Epidermal melanocyte (primary cell): ENCODE measurements at regions not wholly inside any gene's neighbourhood (a gene's known extent, or its start where the extent isn't known, plus 50 kb on each side); places are given as distances from the start of the nearest gene placed in this dataset.

Source experiments
- DNase-seq: peaks from one replicate; pipeline ENCODE4 v3.0.0; 2011; ENCODE audit warnings: low spot score; ENCODE audit not compliant: insufficient read length

DNA sequence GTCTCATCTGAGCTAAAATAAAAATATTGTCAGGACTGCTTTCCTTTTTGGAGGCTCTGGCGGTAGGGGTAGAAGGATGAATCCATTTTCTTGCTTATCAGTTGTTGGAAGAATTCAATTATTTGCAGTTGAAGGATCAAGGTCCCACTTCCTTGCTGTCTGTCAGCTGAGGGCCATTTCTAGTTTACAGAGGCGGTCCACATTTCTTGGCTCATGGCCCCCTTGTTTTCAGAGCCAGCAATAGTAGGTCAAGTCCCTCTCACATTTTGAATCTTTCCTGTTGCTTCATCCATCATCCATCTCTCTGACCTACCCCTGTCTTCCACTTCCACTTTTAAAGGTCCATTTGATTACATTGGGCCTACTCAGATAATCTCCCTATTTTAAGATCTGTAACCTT is 1099.3 kb upstream of the DIAPH2 start:
- no peak for DNase-seq

DNA sequence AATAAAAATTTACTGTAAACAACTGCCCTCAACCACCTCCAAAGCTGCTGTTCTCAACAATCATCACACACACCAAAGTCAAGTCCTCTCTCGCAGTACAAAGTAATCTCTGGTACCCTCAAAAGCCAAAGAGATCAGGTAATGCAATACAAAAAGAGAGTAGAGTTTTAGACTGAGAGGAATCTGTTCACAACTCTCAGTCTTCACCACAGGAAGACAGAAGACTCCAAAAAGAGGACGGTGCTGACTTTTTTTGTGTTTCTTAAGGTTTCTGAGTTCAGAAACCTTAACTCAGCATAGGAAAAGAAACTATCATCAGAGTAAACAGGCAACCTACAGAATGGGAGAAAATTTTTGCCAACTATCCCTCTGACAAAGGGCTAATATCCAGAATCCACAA is 1072.3 kb upstream of the DIAPH2 start:
- no peak for DNase-seq

DNA sequence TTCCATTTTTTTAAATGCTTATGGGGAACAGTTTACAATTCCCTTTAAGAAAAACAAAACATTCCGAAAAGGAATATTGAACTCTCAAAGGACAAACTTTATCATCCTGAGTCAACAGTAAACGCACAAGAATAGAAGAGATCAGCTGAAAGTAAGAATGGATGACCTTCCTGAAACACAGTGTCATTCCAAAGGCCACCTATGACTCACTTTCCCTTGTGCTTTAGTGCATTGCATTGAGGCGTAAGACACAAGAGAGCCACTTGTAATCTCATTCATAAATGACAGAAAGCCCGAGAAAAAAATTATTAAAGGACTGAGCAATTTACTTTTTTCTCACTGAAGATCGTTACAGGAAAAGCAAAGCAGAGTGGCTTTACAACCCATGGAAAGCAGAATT is 1062.4 kb upstream of the DIAPH2 start:
- DNase-seq = no peak

DNA sequence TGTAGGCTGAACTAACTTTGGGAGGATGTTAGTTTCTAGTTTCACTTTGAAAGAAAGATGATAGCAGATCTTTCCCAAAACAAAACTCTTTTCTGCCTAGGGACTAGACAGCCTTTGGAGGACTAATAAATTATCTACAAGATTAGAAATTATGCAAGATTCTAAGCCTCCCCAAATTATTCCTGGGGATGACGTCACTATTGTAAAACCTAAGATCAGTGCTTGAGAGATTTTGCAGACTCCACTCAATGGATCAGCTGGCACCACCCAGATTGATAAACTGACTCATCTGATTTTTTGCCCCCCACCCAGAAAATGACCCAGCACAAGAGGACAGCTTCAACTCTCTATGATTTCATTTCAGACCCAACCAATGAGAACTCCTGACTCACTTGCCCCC is 1057.9 kb upstream of the DIAPH2 start:
- DNase-seq = no peak

DNA sequence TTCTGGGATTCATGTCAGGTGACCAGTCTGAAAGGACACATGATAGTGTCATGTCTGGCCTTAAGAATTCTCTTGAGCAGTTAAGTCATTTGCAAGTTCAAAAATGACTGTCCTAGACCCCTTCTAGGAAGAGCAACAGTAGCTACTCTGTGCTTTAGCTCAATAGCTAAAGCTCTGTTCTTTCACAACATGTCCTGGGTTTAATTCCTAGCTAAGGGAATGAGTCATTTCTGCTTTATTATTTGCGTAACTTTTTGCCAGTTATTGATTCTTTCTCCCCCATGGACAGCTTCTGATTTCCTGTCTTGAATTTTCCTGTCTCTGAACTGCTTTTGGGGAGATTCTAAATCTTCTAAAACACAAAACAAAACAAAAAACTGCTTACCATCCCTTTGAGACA is 1055.8 kb upstream of the DIAPH2 start:
- no peak for DNase-seq

DNA sequence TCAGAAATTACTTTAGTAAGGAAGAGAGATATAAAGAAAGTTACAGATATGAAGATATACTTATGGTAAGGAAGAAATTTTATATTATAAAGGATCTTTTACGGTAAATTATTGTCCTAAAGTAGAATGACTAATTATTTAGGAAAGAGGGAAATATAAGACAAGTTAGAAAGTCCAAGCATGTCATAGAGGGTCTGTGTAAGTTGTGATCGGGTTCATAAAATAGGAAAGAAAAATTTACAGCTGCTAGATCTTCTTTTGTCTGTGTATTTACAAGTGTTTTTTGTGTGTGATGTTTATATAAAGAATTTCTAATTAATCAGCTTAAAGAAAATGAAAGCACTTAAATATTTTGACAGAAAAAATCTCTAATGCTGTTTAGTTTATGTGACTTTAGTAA is 1054.9 kb upstream of the DIAPH2 start:
- DNase-seq = no peak

DNA sequence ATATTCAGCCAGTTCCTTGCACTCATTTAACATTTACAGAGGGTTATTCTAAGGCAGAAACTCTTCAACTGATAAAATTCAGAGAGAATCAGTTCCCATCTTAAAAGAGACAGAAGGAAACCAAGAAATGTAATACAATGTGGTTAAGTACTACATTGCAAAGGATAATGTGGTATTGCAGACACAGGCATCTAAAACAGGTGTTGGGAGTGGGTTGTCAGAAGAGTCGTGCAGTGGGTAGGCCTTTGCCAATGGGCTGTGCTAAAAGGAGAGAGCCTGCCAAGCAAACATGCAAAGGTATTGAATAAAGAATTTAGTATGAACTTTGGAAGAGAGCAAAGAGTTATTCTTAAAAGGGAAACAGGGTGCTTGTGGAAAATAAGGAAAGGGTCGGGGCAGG is 1044.4 kb upstream of the DIAPH2 start:
- DNase-seq = no peak

DNA sequence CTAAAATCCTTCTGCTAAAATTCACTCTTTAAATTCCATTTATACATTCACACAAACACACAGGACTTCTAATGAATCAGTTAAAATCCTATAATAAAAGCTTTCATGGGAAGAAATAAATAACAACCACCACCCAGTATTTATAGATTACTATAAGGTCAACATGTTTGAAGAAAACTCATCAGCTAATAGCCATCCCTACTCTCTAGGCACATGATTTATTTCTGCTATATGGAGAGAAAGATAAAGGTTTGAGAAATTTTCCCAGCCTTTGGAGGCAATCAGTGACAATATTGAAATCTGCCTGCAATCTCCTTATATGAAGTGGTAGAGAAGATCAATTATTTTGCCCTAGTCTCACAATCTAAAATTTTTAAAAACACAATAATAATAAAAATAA is 1038.9 kb upstream of the DIAPH2 start:
- DNase-seq = no peak

DNA sequence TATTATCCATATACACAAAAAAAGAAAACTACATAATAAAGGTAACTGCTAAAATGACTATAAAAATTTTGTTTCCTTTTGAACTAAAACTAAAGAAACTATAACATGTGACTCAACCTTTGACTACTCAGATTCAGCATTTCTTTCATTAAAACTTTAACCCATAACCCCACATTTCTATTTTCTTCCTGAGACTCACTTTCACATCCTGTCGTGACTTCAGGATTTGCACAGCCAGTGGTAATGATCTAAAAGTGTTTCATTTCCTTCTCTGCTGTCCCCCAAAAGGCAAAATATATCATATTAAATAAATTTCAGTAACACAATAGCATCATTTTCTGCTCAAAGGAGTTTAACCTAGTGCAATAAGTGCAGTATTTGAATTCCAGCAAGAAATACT is 1022.4 kb upstream of the DIAPH2 start:
- DNase-seq = no peak

DNA sequence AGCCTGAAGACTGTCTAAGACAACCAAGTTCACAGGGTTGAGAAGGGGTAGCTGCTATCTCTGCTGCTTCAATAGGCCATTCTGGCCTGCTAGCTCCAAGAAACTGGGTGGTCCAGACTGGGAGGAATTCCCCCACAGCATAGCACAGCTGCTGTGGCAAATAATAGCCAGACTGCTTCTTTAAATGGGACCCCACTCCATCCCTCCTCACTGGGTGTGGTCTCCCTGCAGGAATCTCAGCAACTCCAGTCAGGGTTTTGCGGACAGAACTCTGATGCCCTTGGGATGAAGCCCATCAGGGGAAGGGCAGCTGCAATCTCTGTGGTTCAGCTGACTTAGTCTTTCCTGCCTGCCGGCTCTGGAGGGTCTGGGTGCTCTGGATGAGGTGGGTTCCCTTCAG is 1018.6 kb upstream of the DIAPH2 start:
- no peak for DNase-seq

DNA sequence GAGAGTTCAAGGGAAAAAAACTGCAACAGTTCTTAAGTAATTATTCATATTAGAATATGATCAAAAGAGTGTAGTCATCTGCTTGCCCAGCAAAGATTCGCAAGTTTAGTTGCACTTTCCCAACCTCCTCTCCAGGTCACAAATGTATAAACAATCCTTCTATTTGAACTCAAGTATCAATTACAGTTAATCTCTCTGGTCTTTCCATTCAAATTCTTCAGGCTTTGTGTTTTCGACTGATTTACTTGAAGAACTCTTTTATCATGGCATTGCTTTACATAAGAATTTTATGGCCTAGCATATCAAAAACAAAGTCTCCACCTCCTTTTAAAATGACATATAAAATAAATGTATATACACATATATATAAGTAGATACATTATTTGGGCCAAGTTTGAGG is 1009.6 kb upstream of the DIAPH2 start:
- DNase-seq = no peak

DNA sequence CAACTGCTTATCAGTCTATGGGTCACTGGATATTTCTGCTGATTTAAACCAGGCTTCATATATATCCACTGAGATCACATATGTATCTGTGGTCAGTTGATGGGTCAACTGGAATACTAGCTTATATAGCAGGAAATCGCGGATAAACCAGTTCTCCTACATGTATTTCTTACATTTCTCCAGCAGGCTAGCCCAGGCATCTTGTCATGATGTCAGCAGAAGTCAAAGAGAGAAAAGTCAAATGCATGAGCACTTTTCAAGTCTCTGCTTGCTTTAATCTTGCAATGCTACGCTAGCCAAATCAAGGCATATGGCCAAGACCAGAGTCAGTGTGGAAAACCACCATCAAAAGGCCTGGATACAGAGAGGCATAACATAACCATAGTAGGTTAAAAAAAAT is 1008.8 kb upstream of the DIAPH2 start:
- DNase-seq = no peak

DNA sequence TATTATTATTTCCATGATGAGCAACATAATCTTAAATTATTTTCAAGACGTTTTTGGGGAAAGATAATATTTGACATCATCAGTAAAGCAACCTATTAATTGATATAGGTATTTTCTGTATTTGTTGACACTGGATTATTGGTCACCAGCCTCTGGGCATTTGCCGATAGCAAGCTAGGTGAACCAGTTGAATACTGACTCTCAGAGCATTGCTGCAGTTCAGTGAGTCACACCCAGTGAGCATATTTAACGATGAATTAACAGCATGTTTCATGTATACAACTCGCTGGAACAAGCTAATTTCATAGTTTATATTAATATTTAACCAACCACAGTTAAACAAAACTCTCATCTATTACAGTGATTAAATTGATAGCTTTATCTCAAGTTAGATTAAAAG is 1006.0 kb upstream of the DIAPH2 start:
- no peak for DNase-seq

DNA sequence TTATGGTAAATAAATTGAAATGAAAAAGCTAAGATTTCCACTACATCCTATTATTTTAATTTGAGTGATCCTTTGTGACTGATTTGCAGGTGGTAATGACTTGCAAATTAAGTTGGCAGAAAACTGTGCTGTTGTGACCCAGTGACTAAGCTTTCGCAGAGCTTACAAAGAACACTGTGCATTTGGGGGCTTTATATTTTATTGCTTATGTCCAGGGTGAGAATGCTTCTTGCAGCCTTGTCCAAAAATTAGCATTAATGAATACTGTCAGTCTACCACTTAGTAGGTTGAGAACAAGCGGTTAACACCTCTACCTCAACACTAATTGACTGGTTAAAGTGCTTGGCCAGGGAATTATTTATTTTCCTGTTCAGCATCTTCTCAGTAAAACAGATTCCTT is 991.3 kb upstream of the DIAPH2 start:
- DNase-seq = no peak

DNA sequence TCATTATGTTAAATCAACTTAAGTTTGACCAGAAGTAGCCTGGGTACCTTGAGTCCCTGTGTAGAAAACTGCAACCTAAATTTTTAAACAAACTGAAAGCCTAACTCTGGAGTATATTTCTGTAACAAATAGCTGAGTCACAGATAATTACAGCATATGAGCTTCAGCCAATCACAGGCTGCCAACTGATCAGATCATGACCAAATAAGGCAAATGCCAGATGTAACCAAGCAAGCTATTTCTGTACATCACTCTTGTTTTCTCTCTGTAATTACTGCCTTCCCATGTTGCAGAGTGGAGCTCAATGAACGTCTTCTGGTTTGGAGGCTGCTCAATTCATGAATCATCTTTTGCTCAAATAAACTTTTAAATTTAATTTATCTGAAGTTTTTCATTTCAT is 980.9 kb upstream of the DIAPH2 start:
- DNase-seq = no peak

DNA sequence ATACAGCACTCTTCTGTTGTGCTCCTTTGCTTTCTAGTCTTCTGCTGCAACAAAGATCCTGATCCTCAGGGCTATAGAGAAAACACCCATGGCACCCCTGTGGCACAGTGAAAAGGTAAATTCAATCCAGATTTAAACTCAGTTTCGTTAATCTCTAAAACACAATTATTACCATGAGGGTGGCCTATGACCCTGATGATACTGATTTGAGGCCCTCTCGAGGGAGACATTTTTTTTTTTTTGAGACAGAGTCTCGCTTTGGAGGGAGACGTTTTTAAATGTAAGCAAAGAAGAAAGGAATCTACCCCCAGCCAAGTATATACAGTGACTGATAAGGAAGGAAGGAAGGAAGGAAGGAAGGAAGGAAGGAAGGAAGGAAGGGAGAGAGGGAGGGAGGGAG is 967.8 kb upstream of the DIAPH2 start:
- no peak for DNase-seq

DNA sequence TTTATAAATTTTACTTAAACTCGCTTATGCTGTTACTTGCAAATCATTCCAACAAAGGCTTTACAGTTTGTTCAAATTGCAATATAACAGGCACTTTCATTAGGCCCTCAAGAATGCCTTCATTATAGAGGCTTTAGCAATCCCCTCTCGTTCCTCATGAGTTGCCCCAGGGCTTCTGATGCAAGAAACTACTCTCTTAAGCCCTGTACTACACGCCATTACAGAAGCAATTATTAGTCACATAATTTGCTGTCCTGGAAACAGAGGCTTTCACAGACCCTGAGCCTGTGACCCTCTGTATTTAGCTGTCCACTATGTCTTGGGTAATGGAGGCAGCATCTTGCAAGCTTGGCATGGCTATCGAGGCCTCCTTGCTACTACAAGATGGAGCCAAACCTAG is 965.9 kb upstream of the DIAPH2 start:
- peak; percentile 17 for DNase-seq

DNA sequence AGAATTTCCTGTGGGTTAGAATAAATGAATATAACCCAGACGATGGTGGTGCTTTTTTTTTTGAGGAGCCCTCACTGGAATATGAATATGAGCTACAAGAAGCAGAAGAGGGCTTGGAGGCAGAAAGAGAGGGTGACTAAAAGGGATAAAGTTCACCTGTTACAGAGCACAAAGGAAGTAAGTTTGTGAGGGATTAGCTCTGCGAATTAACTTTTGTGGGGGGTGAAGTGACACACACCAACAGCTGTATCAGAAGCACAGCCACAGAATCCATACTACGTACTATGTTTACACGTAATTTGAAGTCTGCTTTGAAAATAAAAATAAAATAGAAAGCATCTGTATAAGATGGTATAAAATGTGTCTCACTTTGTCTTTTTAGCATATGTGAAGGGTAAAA is 963.6 kb upstream of the DIAPH2 start:
- no peak for DNase-seq

DNA sequence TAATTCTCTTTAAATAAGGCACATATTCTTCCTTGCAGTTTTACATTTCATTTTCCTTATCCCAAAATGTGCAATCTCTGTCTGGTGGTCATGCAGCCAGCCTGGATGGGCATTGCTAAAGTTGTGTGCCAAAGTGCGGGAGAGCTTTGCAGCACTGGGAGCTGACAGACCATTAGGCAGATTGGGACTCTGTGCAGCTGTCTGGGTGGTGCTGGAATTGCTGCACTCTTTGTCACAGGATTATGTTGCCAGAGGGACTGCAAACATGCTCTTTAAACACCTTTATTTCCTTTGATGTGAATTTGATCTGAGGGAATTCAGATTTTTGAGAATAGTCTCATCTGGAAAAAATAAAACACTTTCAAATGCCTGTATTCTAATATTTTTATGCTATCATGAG is 956.2 kb upstream of the DIAPH2 start:
- DNase-seq = no peak

DNA sequence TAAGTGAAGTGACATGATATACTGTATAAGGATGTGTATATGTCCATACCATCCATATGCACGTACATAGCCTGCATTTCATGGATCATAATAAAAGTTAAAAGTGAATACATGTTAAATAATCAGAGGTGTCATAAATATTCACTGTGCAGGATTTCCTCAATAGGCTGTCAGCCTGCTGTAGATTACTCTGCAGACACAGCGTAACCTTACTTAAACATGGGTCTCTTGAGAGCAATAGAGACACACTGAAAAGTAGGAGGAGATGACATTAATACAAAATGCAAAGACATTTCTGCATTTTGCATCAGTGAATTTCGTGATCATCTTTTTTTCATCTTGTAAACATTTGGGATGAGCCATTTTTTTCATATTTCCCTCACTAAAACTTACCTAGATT is 955.2 kb upstream of the DIAPH2 start:
- DNase-seq = no peak

DNA sequence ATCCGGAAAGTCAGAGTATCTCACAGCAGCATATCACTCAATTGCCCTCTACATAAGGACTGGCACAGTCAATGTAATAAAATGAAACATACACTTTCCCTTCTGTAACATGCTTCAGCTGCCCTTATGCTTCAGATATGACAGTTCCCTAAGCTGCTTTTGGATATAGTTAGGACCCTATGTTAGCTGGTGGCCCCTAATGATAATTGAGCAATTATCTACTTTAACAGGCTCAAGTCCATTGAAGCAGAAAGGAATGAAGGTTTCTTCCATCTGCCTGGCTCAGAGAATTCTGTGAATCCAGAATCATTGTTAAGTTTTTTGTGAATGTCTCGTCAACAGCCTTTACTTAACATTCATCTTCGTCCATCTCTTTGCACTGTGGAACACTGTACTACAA is 951.2 kb upstream of the DIAPH2 start:
- no peak for DNase-seq

DNA sequence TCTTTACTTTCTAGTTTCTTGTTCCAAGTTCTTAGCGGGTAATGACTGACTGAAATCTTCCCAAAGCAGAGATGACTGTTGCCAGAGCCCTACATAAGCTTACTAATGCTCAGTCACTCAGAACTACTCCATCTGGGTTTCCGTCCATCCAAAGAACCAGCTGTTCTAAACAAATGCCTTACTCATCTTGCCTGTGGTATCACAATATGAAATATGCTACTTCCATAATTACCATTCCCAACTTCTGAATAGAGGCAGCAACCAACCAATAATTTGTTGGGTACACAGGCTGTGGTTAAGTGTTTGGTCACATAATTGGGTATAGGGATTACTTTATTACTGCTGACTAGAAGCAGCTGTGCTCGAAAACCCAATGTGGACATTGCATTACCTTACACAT is 930.2 kb upstream of the DIAPH2 start:
- no peak for DNase-seq

DNA sequence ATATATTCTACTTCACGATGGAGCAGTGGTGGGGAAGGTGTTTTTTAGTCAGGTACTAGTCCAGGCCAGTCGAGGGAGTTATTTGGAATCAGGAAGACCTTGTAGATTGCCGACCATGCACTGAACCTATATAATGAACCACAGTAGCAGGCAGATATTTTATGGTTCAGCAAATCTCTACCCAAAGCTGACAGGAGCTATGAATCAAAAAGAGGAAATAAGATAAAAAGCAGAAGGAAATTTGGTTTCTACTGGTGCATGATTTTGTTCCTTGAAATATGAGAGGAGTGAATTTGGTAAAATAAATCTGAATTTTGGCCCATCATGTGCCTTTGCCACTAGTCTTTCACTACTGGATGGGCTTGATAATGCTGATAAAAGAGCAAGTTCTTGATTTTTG is 924.3 kb upstream of the DIAPH2 start:
- no peak for DNase-seq

DNA sequence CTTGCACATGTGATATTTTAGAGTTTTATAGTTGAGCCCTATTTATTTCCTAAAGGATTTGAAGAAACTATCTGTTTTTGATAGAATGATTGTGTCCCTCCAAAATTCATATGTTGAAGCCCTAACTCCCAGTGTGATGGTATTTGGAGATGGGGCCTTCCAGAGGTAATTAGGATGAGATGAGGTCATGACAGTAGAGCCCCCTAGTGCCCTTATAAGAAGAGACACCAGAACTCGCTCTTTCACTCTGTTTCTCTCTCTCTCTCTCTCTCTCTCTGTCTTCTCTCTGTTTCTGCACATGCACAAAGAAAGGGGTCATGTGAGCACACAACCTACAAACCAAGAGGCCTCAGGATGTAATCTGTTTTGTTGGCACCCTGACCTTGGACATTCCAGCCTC is 921.9 kb upstream of the DIAPH2 start:
- DNase-seq = no peak

DNA sequence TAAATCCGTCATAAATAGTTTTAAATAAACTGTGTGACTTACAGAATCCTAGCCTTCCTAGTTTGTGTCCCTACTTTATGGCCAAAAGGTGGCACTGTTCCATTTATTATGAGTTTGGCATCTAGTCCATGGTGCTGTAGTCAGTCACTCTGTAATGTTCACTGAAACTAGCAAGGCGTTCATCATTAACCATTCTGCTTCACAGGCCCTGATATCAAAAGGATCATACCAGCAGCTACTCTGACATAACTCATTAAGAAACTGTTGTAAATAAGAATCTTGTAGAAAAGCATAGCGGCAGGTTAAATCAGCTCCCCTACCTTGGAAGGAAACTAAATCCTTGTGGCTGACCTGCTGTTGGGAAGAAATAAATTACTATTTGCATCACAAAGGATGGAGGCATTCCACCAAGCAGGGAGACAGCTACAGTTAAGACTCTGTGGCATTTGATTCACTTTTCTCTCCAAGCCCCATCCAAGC is 919.6 kb upstream of the DIAPH2 start:
- no peak for DNase-seq
